Smooth muscle cell (in vitro differentiated cells): ENCODE measurements at regions not wholly inside any gene's neighbourhood (a gene's known extent, or its start where the extent isn't known, plus 50 kb on each side); places are given as distances from the start of the nearest gene placed in this dataset.

Experiments used
- DNase-seq: peaks from one replicate; lab custom pipeline; 2025; ENCODE audit not compliant: unreplicated experiment; lab: John Stamatoyannopoulos, UW
- H2AFZ ChIP-seq: fragments of 200-600 bp; sonication (generic); 2 replicates; pipeline ENCODE4 v1.6.0; 2016; ENCODE audit warnings: antibody characterized with exemption, low read depth, mild to moderate bottlenecking
- H3F3A ChIP-seq: fragments of 200-600 bp; sonication (generic); 2 replicates; pipeline ENCODE4 v1.6.0; 2017; ENCODE audit warnings: antibody characterized with exemption, low read depth
- H3K27ac ChIP-seq: fragments of 200-600 bp; sonication (generic); 2 replicates; pipeline ENCODE4 v1.5.1; 2016; ENCODE audit warnings: low read depth, mild to moderate bottlenecking
- H3K27me3 ChIP-seq: fragments of 200-600 bp; sonication (generic); 2 replicates; pipeline ENCODE4 v1.6.1; 2016; ENCODE audit warnings: low read depth, mild to moderate bottlenecking
- H3K36me3 ChIP-seq: fragments of 200-600 bp; sonication (generic); 2 replicates; pipeline ENCODE4 v1.5.1; 2016; ENCODE audit warnings: low read depth
- H3K4me1 ChIP-seq: fragments of 200-600 bp; sonication (generic); 2 replicates; pipeline ENCODE4 v1.5.1; 2016; ENCODE audit warnings: low read depth
- H3K4me2 ChIP-seq: fragments of 200-600 bp; sonication (generic); 2 replicates; pipeline ENCODE4 v1.6.0; 2016; ENCODE audit warnings: mild to moderate bottlenecking
- H3K4me3 ChIP-seq: fragments of 200-600 bp; sonication (generic); 2 replicates; pipeline ENCODE4 v1.5.1; 2016; ENCODE audit warnings: mild to moderate bottlenecking
- H3K79me2 ChIP-seq: fragments of 200-600 bp; sonication (generic); 2 replicates; pipeline ENCODE4 v1.6.0; 2016; ENCODE audit warnings: low read depth, mild to moderate bottlenecking
- H3K9ac ChIP-seq: fragments of 200-600 bp; sonication (generic); 2 replicates; pipeline ENCODE4 v1.6.0; 2016; ENCODE audit warnings: low read depth
- H3K9me3 ChIP-seq: fragments of 200-600 bp; sonication (generic); replicated peaks from 2 replicates; pipeline ENCODE4 v1.5.1; 2016; ENCODE audit warnings: low read depth
- H4K20me1 ChIP-seq: fragments of 200-600 bp; sonication (generic); 2 replicates; pipeline ENCODE4 v1.6.0; 2016; ENCODE audit warnings: low read depth
- WGBS: methylation state at CpG from one replicate; pipeline ENCODE4 v1.1.7; 2016; ENCODE audit warnings: low lambda C conversion rate; 5-methylcytosine and 5-hydroxymethylcytosine counted together
- TF ChIP-seq, protein P1 (sequence below): fragments of 200-600 bp; sonication (generic); IDR thresholded peaks from 2 replicates; pipeline ENCODE4 v1.5.1; 2017; ENCODE audit warnings: borderline replicate concordance, mild to moderate bottlenecking, antibody characterized with exemption; ENCODE audit not compliant: insufficient read depth, poor library complexity, severe bottlenecking

DNA sequence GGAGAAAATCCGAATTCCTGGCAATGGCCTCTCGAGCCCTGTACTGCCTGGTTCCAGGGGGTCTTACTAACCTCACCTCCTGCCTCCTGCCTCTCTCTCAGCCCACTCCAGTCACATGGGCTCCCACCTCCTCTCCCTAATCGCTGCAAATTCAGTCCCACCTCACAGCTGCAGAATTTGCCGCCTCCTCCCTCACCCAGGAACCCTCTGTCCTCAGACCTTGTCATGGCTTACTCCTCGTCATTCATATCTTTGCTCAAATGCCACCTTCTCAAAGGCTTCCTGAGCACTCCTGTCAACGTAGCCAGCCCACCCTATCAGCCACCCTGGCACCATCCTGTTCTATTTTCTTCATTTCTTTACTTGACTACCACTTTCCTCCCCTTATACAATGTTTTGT lies 89.0 kb downstream of the SLC2A10 start:
- H2AFZ ChIP-seq = no peak overlapping the region
- H3K4me3 ChIP-seq = no peak overlapping the region
- H3K27ac ChIP-seq = no peak overlapping the region
- H3F3A ChIP-seq = no peaks in the 10 kb centered on the region
- no peaks in the 10 kb centered on the region for H4K20me1 ChIP-seq
- H3K4me1 ChIP-seq = no peaks in the 10 kb centered on the region
- no peaks in the 10 kb centered on the region for H3K79me2 ChIP-seq
- H3K9ac ChIP-seq = no peak overlapping the region
- H3K27me3 ChIP-seq = peaks cover 31% of the 10 kb centered on the region
- TF ChIP-seq, protein P1, sequence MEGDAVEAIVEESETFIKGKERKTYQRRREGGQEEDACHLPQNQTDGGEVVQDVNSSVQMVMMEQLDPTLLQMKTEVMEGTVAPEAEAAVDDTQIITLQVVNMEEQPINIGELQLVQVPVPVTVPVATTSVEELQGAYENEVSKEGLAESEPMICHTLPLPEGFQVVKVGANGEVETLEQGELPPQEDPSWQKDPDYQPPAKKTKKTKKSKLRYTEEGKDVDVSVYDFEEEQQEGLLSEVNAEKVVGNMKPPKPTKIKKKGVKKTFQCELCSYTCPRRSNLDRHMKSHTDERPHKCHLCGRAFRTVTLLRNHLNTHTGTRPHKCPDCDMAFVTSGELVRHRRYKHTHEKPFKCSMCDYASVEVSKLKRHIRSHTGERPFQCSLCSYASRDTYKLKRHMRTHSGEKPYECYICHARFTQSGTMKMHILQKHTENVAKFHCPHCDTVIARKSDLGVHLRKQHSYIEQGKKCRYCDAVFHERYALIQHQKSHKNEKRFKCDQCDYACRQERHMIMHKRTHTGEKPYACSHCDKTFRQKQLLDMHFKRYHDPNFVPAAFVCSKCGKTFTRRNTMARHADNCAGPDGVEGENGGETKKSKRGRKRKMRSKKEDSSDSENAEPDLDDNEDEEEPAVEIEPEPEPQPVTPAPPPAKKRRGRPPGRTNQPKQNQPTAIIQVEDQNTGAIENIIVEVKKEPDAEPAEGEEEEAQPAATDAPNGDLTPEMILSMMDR = no peak
- H3K4me2 ChIP-seq = no peak overlapping the region
- no peaks in the 10 kb centered on the region for H3K36me3 ChIP-seq
- H3K9me3 ChIP-seq = no peaks in the 10 kb centered on the region
- no peak for DNase-seq
- 78% methylated on average over 6 of the region's 6 CpGs for WGBS

DNA sequence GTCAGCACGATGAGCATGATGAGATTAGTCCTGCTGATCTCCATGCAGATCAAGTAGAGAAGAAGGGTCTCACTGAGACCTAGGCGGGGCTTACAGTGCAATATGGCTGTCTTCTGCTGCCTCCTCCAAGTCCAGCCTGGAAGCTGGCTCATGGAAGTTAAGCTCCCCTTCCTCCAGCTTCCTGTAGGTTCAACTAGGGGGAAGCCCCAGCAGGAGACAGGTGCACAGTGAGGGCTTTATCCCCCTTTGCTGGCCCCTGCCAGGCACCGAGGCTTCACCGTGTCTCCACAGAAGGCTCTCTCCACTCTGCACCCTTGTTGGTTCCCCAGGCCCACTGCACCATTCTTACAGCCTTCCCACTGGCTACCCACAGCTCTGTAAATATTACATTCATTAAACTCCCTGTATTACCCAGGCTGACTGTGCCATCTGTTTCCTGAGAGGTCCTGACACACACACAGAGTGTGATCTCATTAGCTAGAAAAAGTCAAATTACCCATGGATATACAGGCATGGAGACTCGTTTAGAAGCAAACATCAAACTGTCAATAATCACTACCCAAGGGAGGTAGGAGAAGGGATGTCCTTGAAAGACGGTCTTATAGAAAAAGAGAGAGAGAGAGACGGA lies 90.4 kb downstream of the SLC2A10 start:
- TF ChIP-seq, protein P1 = no peak
- WGBS = 89% methylated on average over 7 of the region's 7 CpGs
- H3F3A ChIP-seq = no peaks in the 10 kb centered on the region
- H3K27me3 ChIP-seq = peaks cover 19% of the 10 kb centered on the region
- H3K4me2 ChIP-seq = no peak overlapping the region
- H2AFZ ChIP-seq = no peak overlapping the region
- DNase-seq = no peak
- no peaks in the 10 kb centered on the region for H3K36me3 ChIP-seq
- H3K4me3 ChIP-seq = no peak overlapping the region
- H3K27ac ChIP-seq = no peak overlapping the region
- H3K9ac ChIP-seq = no peak overlapping the region
- H3K4me1 ChIP-seq = no peaks in the 10 kb centered on the region
- H3K9me3 ChIP-seq = no peaks in the 10 kb centered on the region
- no peaks in the 10 kb centered on the region for H4K20me1 ChIP-seq
- no peaks in the 10 kb centered on the region for H3K79me2 ChIP-seq

DNA sequence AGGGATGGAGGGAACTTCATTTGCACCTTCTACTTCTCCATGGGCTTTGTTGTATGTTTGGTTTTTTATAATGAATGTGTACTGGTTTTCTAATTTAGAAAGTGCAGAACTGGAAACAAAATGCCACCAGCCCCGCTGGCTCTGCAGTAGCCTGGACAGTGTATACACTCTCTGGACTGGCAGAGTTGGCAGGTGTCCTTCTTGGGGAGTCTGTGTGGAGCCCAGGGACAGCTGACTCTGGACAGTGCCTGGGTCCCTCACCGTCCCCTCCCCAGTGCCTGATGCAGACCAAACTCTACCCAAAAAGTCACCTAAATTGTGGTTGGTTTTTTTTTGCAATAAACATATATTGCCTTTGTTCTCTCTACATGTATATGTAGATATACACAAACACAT lies 91.0 kb downstream of the SLC2A10 start:
- DNase-seq = no peak
- H3K36me3 ChIP-seq = no peaks in the 10 kb centered on the region
- H2AFZ ChIP-seq = no peak overlapping the region
- no peaks in the 10 kb centered on the region for H3K79me2 ChIP-seq
- H4K20me1 ChIP-seq = no peaks in the 10 kb centered on the region
- no peaks in the 10 kb centered on the region for H3K9me3 ChIP-seq
- no peaks in the 10 kb centered on the region for H3K4me1 ChIP-seq
- TF ChIP-seq, protein P1 = no peak
- no peak overlapping the region for H3K27ac ChIP-seq
- no peaks in the 10 kb centered on the region for H3F3A ChIP-seq
- H3K9ac ChIP-seq = no peak overlapping the region
- H3K4me2 ChIP-seq = no peak overlapping the region
- H3K4me3 ChIP-seq = no peak overlapping the region
- WGBS = 88% methylated on average over 2 of the region's 2 CpGs
- peaks cover 19% of the 10 kb centered on the region for H3K27me3 ChIP-seq
